Astrocyte (in vitro differentiated cells and primary cell): ENCODE measurements at regions not wholly inside any gene's neighbourhood (a gene's known extent, or its start where the extent isn't known, plus 50 kb on each side); places are given as distances from the start of the nearest gene placed in this dataset.

ENCODE experiments used
- DNase-seq: peaks from one replicate; pipeline ENCODE4 v3.0.0-alpha.2; 2010; ENCODE audit warnings: low read depth
- FAIRE-seq: peaks from 2 replicates; lab custom pipeline; 2011; peaks lifted over from hg19 to GRCh38; lab: Jason Lieb, UNC
- H2AFZ ChIP-seq: 2 replicates; pipeline ENCODE4 v1.6.0; 2012; ENCODE audit warnings: low read depth, low read length, inconsistent platforms
- H3K27ac ChIP-seq: 2 replicates; pipeline ENCODE4 v1.5.1; 2011; ENCODE audit warnings: low read depth, low read length, inconsistent platforms
- H3K27me3 ChIP-seq: 2 replicates; pipeline ENCODE4 v1.6.0; 2011; ENCODE audit warnings: low read length, inconsistent platforms; ENCODE audit not compliant: insufficient read depth
- H3K36me3 ChIP-seq: 2 replicates; pipeline ENCODE4 v1.5.1; 2011; ENCODE audit warnings: low read length, inconsistent platforms; ENCODE audit not compliant: insufficient read depth
- H3K4me1 ChIP-seq: 2 replicates; pipeline ENCODE4 v1.5.1; 2011; ENCODE audit warnings: low read length, inconsistent platforms; ENCODE audit not compliant: insufficient read depth
- H3K4me2 ChIP-seq: 2 replicates; pipeline ENCODE4 v1.6.0; 2012; ENCODE audit warnings: low read length, inconsistent platforms
- H3K4me3 ChIP-seq: 2 replicates; pipeline ENCODE4 v1.5.1; 2011; ENCODE audit warnings: low read depth, mild to moderate bottlenecking, low read length, inconsistent platforms; ENCODE audit not compliant: insufficient read depth
- H3K79me2 ChIP-seq: 2 replicates; pipeline ENCODE4 v1.6.0; 2012; ENCODE audit warnings: mild to moderate bottlenecking, low read length, inconsistent platforms; ENCODE audit not compliant: insufficient read depth
- H3K9ac ChIP-seq: 2 replicates; pipeline ENCODE4 v1.6.0; 2012; ENCODE audit warnings: mild to moderate bottlenecking, low read length, inconsistent platforms
- H3K9me3 ChIP-seq: 2 replicates; pipeline ENCODE4 v1.5.1; 2012; ENCODE audit warnings: low read depth, mild to moderate bottlenecking, low read length, inconsistent platforms; ENCODE audit not compliant: insufficient read depth
- H4K20me1 ChIP-seq: 2 replicates; pipeline ENCODE4 v1.6.0; 2012; ENCODE audit warnings: low read length, inconsistent platforms; ENCODE audit not compliant: insufficient read depth
- H3K27ac Mint-ChIP-seq: one replicate; pipeline ENCODE4 v1.8.0; 2021; ENCODE audit warnings: mild to moderate bottlenecking, mixed read lengths; ENCODE audit not compliant: unreplicated experiment
- H3K27me3 Mint-ChIP-seq: one replicate; pipeline ENCODE4 v1.8.0; 2021; ENCODE audit warnings: low read depth, mixed read lengths; ENCODE audit not compliant: unreplicated experiment
- H3K36me3 Mint-ChIP-seq: one replicate; pipeline ENCODE4 v1.8.0; 2021; ENCODE audit warnings: low read depth, mixed read lengths; ENCODE audit not compliant: unreplicated experiment
- H3K4me1 Mint-ChIP-seq: one replicate; pipeline ENCODE4 v1.8.0; 2021; ENCODE audit warnings: low read depth, mixed read lengths; ENCODE audit not compliant: unreplicated experiment
- H3K4me3 Mint-ChIP-seq: one replicate; pipeline ENCODE4 v1.8.0; 2021; ENCODE audit warnings: mild to moderate bottlenecking, moderate library complexity, mixed read lengths; ENCODE audit not compliant: unreplicated experiment
- H3K9me3 Mint-ChIP-seq: one replicate; pipeline ENCODE4 v1.8.0; 2021; ENCODE audit warnings: mild to moderate bottlenecking, mixed read lengths; ENCODE audit not compliant: unreplicated experiment
- CTCF ChIP-seq: IDR thresholded peaks from 2 replicates; pipeline ENCODE4 v1.5.1; 2011; ENCODE audit warnings: low read depth, mild to moderate bottlenecking, inconsistent platforms, low read length, moderate library complexity; ENCODE audit not compliant: insufficient read depth
- EZH2 ChIP-seq: IDR thresholded peaks from 2 replicates; pipeline ENCODE4 v1.6.1; 2012; ENCODE audit warnings: mild to moderate bottlenecking, low read length, inconsistent platforms; ENCODE audit not compliant: insufficient read depth

DNA sequence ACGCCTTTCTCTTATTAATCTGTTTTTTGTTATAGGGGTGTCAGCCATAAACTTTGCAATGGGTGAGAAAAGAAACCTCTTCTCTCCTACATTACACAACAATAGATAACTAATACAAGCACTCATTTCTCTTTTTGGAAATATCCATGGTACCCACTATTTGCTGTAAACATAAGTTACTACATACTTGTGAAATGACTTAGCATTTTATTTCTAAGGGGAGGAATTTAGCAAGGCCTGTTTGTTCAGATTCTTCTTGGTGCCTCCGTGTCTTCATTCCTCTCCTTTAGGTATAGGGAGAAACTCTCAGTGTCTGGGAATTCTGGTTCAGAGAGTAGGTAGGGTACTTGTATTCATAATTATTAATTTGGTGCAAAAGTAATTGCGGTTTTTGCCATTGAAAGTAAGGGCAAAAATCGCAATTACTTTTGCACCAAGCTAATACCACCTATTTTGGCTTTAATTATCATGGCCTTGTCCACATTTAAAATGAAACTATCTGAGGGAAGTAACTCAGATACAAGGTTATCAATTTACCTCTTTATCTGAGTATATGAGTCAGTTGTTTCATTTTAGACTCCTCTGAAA is 134.8 kb downstream of the MREG start:
- Mint-ChIP-seq H3K4me1 (peaks cover 24% of the 10 kb centered on the region), H3K4me3 (no peak overlapping the region), H3K9me3 (peaks cover 4% of the 10 kb centered on the region), H3K27ac (peak overlapping the region; percentile 5), H3K36me3 (peaks cover 3% of the 10 kb centered on the region), H3K27me3 (no peaks in the 10 kb centered on the region)
- FAIRE-seq, result peak; percentile 45
- Histone ChIP-seq H2AFZ (no peak overlapping the region), H3K9me3 (no peaks in the 10 kb centered on the region), H3K36me3 (no peaks in the 10 kb centered on the region), H3K4me2 (no peak overlapping the region), H3K27me3 (no peaks in the 10 kb centered on the region), H3K4me3 (no peak overlapping the region), H3K79me2 (no peaks in the 10 kb centered on the region), H3K4me1 (no peaks in the 10 kb centered on the region), H3K9ac (no peak overlapping the region), H4K20me1 (no peaks in the 10 kb centered on the region), H3K27ac (no peak overlapping the region)
- DNase-seq, result peak; percentile 47
- TF ChIP-seq CTCF (no peak), EZH2 (no peak)

GRCh38 chr2:215876937-215877238 is 136.5 kb downstream of the MREG start:
- TF ChIP-seq EZH2 (no peak), CTCF (no peak)

DNA sequence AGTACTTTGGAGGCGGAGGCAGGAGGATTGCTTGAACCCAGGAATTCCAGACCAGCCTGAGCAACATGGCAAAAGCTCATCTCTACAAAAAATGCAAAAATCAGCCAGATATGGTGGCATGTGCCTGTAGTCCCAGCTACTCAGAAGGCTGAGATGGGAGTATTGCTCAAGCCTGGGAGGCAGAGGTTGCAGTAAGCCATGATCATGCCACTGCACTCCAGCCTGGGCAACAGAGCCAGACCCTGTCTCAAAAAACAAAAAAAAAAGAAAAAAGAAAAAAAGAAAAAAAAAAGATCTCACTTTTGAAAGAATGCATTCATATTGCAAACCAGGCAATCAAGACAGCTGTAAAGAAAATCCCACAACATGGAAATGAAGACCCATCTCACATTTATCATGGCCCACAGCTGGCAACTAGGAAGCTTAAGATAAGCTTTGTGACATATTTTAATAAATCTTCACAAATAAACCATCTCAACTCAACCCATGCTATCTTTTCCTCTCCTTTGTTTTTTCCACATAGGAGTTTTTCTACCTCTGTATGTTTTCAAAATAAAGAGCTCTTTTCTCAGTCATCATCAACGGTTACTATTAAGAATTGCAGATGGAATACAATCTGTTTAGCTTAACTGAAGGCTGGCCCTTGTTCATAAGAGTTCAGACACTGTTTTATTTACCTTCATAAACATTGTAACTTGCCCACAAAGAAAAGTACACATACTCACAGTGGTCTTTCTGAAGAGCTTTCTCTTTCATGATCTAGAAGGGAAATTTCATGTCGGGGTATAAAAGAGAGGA is 137.0 kb downstream of the MREG start:
- Histone ChIP-seq H3K4me3 (no peak overlapping the region), H3K79me2 (no peaks in the 10 kb centered on the region), H3K4me1 (no peaks in the 10 kb centered on the region), H3K27ac (no peak overlapping the region), H3K4me2 (no peak overlapping the region), H3K27me3 (no peaks in the 10 kb centered on the region), H3K9ac (no peak overlapping the region), H3K9me3 (no peaks in the 10 kb centered on the region), H4K20me1 (no peaks in the 10 kb centered on the region), H2AFZ (no peak overlapping the region), H3K36me3 (no peaks in the 10 kb centered on the region)
- Mint-ChIP-seq H3K4me1 (peaks cover 17% of the 10 kb centered on the region), H3K9me3 (no peaks in the 10 kb centered on the region), H3K36me3 (peaks cover 3% of the 10 kb centered on the region), H3K27me3 (no peaks in the 10 kb centered on the region), H3K4me3 (no peak overlapping the region), H3K27ac (no peak overlapping the region)
- FAIRE-seq (no peak), DNase-seq (no peak)
- TF ChIP-seq EZH2 (no peak), CTCF (no peak)

More at GRCh38 chr2:215876937-215877238, 136.5 kb downstream of the MREG start:
- no peaks in the 10 kb centered on the region for H3K9me3 Mint-ChIP-seq
- no peaks in the 10 kb centered on the region for H4K20me1 ChIP-seq
- no peaks in the 10 kb centered on the region for H3K4me1 ChIP-seq
- no peak overlapping the region for H3K4me2 ChIP-seq
- no peak overlapping the region for H3K27ac Mint-ChIP-seq
- H2AFZ ChIP-seq, result no peak overlapping the region
- H3K36me3 Mint-ChIP-seq, result peaks cover 3% of the 10 kb centered on the region
- no peak overlapping the region for H3K27ac ChIP-seq
- no peak for DNase-seq
- no peak overlapping the region for H3K4me3 ChIP-seq
- H3K9ac ChIP-seq, result no peak overlapping the region
- no peak for FAIRE-seq
- H3K4me1 Mint-ChIP-seq, result peaks cover 21% of the 10 kb centered on the region
- H3K36me3 ChIP-seq, result no peaks in the 10 kb centered on the region
- H3K27me3 Mint-ChIP-seq, result no peaks in the 10 kb centered on the region
- no peaks in the 10 kb centered on the region for H3K9me3 ChIP-seq
- H3K4me3 Mint-ChIP-seq, result no peak overlapping the region
- H3K79me2 ChIP-seq, result no peaks in the 10 kb centered on the region
- no peaks in the 10 kb centered on the region for H3K27me3 ChIP-seq
